NOMO-1 treated with DMSO at 0.1 percent for 48 hours (cell line): ENCODE measurements at regions not wholly inside any gene's neighbourhood (a gene's known extent, or its start where the extent isn't known, plus 50 kb on each side); places are given as distances from the start of the nearest gene placed in this dataset.

ENCODE experiments used
- DNase-seq: peaks from one replicate; lab custom pipeline; 2025; ENCODE audit not compliant: unreplicated experiment; lab: John Stamatoyannopoulos, UW

- DNase-seq, result no peak
These were observed 411.0 kb downstream of the MED10 start for GRCh38 chr5:5967373-5967772.

DNA sequence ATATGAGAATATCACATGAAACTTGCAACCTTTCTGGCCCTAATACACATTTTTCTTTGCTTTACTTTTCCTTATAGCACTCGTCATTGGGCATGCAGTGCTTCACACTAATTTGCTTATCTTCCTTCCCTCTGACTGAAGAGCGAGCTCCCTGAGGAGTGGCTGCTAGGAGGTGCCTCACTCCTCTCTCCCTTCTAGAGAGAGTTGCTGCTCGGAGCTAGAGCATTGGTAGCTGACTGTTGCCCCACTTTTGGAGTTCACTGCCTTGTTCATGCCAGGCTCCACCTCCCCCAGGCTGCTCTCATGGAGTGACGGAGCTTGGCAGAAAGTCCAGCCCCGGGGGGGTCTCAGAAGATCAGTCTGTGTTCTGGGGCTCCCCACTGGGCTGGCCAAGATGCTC is 413.2 kb downstream of the MED10 start:
- DNase-seq, result no peak

DNA sequence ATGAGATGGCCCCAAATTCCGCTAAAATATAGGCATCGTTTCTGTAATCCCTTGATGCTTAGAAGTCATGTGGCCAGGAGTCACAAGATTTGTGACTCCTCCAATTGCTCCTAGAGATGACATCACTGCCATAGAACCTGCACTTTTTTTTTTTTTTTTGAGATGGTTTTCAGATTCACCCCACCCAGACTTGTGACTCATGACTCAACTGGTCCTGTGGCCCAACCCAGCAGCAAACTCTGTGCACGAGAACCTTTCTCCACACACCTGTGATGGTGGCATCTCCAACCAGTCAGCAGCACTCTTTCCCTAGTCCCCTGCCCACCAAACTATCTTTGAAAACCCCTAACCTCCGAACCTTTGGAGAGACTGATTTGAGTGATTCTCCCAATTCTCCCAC is 414.0 kb downstream of the MED10 start:
- DNase-seq, result no peak

DNA sequence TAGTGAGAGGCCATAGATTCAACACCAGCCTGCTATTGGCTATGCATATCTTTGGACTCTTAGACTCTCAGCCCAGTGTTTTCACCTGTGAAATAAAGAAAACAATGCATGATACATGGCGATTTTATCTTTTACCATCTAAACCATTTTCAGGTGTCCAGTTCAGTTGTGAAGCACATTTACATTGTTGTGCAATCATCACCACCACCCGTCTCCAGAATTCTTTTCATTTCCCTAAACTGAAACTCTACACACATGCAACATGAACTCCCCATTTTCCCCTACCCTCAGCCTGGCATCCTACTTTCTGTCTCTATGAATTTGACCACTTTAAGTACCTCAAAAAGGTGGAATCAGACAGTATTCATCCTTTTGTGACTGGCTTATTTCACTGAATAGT is 420.6 kb downstream of the MED10 start:
- DNase-seq, result no peak

GRCh38 chr5:5954275-5954598 is 424.1 kb downstream of the MED10 start:
- no peak for DNase-seq

DNA sequence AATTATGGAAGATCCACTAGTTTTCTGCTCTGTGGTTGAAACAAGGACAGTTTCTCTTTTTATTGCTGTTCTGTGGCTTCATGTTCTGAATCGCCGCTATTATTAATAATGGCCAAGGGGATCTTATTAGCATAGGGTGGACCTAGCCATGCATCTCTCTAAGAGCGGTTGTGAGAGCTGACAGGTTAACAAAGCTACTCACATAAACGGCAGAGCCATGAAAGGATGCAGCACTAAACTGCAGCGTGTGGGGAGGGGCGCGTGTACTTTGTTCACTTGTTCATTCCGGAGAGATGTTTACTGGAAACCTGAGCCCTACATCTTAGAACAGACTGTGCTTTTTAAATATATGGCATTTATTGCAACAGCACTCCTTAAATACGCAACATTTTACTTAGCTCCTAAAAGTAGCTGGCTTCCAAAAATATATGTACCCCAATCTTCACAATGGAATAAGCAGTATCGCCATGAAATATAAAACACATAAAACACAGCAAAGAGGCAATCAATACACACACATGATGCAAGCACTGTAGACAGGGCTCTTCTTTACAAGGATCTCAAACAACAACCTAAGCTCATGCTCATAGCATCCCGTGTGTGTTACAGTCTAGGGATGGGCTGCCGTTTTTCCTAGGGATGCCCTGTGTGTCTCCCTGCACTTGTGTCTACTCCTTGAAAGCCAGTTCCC is 424.6 kb downstream of the MED10 start:
- DNase-seq, result no peak

GRCh38 chr5:5951953-5952352 is 426.4 kb downstream of the MED10 start:
- no peak for DNase-seq

- no peak for DNase-seq
These were observed 427.7 kb downstream of the MED10 start for GRCh38 chr5:5950658-5951057.

- no peak for DNase-seq
These were observed 436.9 kb downstream of the MED10 start for GRCh38 chr5:5941486-5941885.

DNA sequence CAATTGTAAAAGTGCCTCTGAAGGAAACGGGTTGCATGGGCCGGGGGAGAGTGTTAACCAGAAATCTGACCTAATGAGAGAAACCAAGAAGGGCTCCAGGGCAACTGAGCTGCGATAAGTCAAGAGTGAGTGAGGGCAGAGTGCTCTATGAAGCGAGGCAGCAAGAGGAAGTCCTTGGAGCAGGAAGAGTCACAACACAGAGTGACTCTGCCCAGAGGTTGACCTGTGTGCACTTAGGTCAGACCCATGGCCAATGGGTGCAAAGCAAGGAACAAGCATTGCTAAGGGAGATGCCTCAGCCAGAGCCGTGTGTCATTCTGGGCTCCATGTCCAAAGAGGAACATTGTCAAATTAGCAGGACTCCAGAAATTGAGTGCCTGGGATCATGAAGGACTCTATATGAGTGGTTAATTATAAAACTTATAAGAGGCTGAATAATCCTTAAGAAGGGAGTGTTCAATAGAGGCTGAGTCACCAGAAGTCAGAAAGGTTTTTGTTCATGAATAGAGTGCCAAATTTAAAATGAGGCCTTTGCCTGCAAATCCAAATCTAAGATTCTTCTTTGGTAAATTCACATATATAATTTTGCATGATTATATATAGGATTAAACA is 438.5 kb downstream of the MED10 start:
- DNase-seq, result no peak

DNA sequence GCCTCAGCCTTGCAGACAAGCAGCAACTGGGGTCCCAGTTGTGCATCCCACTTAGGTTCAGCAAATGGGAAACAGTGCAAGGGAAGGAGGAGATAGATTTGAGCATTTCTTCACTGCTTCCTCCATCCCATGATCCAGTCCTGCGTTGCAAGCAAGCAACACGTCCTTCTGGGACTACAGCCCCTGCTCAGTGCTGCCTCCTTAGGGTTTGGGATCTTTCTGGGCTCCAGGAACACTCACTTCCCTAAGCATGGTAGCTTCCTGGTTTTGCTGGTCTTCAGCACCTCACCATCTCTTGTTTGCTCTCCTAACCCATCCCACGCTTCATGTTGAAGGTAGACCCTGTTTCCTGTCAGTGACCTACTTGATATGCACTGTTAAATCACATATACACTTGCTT is 444.7 kb downstream of the MED10 start:
- DNase-seq, result no peak

- no peak for DNase-seq
These were observed 445.5 kb downstream of the MED10 start for GRCh38 chr5:5932824-5933223.

- DNase-seq, result no peak
These were observed 447.8 kb downstream of the MED10 start for GRCh38 chr5:5930561-5930960.

- no peak for DNase-seq
These were observed 448.9 kb downstream of the MED10 start for GRCh38 chr5:5929291-5930020.

DNA sequence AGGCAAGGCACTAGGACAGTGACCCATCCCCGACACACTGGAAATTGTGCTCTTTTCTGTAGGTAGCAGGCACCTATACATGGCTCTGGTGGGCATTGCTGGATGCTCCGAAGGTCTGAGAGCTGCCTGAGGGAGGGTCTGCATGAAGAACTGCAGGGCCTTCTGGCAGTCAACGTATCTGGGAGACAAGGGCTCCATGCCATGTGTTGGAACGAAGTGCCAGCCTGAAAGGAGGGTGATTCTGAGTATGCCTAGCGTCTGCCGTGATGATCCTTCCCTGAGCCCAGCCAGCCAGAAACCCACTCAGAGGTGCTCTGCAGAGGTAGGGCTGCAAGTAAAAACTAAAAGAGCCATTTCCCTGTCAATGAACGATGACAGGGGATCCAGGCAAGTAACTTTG is 453.2 kb downstream of the MED10 start:
- DNase-seq, result no peak

GRCh38 chr5:5919411-5919810 is 458.9 kb downstream of the MED10 start:
- DNase-seq, result no peak

DNA sequence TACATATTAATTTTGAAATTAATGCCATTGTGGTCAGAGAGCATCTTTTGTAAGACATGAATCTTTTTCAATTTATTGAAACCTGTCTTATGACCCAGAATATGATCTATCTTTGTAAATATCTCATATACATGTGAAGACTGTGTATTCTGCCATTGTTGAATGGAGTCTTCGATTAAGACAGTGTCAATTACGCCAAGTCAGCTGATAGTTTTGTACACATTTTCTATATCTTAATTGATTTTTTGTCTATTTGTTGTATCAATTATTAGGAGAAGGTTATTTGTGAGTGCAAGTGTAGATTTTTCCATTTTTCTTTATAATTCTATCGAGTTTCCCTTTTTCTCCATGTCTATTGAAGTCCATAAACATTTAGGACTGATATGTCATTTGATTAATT is 471.6 kb downstream of the MED10 start:
- DNase-seq, result no peak

- no peak for DNase-seq
These were observed 473.2 kb downstream of the MED10 start for GRCh38 chr5:5905186-5905585.

DNA sequence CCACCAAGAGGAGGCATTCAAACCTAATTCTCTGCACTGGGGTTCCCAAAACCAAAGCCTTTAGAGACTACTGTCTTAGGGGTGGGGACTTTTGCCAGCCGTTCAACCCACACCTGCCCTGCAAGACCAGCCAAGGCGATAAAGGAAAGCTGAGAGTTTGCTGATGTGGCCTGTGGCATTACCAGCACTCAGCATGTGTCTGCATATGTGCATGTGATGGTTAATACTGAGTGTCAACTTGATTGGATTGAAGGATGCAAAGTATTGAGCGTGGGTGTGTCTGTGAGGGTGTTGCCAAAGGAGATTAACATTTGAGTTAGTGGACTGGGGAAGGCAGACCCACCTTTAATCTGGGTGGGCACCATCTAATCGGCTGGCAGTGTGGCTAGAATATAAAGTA is 474.2 kb downstream of the MED10 start:
- DNase-seq, result no peak

GRCh38 chr5:5902678-5903646 is 475.4 kb downstream of the MED10 start:
- DNase-seq, result no peak

- no peak for DNase-seq
These were observed 477.9 kb downstream of the ICE1 start for GRCh38 chr5:5900350-5900749.
